D721Med (cell line): ENCODE measurements at regions not wholly inside any gene's neighbourhood (a gene's known extent, or its start where the extent isn't known, plus 50 kb on each side); places are given as distances from the start of the nearest gene placed in this dataset.
"Not testable (repeated sequence)": the region's sequence is repeated elsewhere in the genome, so short reads cannot be mapped to it uniquely, and the experiment has no call there.

ENCODE experiments used
- DNase-seq: peaks from one replicate; pipeline ENCODE4 v3.0.0; 2011; ENCODE audit warnings: low spot score; ENCODE audit not compliant: insufficient read length
- FAIRE-seq: peaks from 2 replicates; lab custom pipeline; 2011; peaks lifted over from hg19 to GRCh38; lab: Jason Lieb, UNC
- TF ChIP-seq, protein P1 (sequence below): IDR thresholded peaks from 2 replicates; pipeline ENCODE4 v1.5.1; 2012; ENCODE audit warnings: mild to moderate bottlenecking, control low read depth; ENCODE audit not compliant: insufficient read depth; ENCODE audit errors: missing control alignments

GRCh38 chr9:85319936-85320656 is 421.7 kb downstream of the AGTPBP1 start:
- TF ChIP-seq, protein P1, sequence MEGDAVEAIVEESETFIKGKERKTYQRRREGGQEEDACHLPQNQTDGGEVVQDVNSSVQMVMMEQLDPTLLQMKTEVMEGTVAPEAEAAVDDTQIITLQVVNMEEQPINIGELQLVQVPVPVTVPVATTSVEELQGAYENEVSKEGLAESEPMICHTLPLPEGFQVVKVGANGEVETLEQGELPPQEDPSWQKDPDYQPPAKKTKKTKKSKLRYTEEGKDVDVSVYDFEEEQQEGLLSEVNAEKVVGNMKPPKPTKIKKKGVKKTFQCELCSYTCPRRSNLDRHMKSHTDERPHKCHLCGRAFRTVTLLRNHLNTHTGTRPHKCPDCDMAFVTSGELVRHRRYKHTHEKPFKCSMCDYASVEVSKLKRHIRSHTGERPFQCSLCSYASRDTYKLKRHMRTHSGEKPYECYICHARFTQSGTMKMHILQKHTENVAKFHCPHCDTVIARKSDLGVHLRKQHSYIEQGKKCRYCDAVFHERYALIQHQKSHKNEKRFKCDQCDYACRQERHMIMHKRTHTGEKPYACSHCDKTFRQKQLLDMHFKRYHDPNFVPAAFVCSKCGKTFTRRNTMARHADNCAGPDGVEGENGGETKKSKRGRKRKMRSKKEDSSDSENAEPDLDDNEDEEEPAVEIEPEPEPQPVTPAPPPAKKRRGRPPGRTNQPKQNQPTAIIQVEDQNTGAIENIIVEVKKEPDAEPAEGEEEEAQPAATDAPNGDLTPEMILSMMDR, result no peak
- DNase-seq, result no peak
- no peak for FAIRE-seq

DNA sequence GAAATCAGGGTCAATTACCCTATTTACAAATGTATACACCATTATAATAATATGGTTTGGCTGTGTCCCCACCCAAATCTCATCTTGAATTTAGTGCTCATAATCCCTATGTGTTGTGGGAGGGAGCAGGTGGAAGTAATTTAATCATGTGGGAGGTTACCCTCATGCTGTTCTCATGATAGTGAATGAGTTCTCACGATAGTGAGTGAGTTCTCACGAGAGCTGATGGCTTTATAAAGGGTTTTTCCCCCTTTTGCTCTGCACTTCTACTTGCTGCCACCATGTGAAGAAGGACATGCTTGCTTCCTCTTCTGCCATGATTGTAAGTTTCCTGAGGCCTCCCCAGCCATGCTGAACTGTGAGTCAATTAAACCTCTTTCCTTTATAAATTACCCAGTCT is 426.2 kb downstream of the AGTPBP1 start:
- not testable (repeated sequence) for DNase-seq, FAIRE-seq

DNA sequence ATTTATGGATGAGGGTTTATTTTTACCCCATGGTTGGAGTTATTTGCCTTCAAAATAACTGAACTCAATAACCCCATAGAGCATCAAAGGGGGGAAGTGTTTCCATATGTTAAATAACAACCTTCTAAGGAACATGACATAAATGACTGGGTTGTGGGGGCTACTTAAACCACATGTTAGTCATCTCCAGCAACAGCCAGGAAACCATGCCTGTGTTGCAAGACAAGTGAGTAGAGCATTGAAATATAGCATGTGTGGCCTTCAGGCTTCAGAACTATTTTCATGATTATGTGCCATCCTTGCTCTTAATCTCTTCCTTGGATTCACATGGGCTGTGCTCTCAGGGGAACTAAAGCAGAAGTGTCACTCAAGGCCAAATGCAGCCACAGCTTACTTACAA is 431.2 kb downstream of the AGTPBP1 start:
- FAIRE-seq, result no peak
- no peak for DNase-seq

GRCh38 chr9:85303757-85304134 is 438.0 kb downstream of the AGTPBP1 start:
- FAIRE-seq, result no peak
- TF ChIP-seq, protein P1, result no peak
- no peak for DNase-seq

More for the DNA sequence above, 431.2 kb downstream of the AGTPBP1 start:
- TF ChIP-seq, protein P1, result no peak

- FAIRE-seq (no peak), DNase-seq (no peak)
- TF ChIP-seq, protein P1, result no peak
Observed at GRCh38 chr9:85302938-85303756, 438.6 kb downstream of the AGTPBP1 start.

DNA sequence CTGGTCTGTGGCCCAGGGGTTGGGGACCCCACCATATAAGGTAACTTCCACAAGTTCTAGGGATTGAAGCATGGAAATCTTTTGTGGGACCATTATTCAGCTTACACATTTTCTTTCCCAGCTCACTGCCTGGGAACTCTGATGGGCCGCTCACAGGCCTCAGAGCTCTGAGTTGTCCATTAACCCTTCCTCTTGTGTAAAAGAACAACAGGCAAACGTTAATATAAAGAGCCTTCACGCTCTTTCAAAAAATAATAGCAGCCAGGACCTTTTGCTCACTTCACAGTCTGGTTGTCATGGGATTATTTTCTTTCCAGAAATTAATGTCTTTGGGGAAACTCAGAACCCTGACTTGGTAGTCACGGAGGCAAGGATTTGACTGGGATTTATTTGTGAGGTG is 443.3 kb downstream of the AGTPBP1 start:
- TF ChIP-seq, protein P1, result no peak
- DNase-seq, result no peak
- no peak for FAIRE-seq

- not testable (repeated sequence) for DNase-seq, FAIRE-seq
Observed at GRCh38 chr9:85295244-85295643, 446.5 kb downstream of the AGTPBP1 start.

DNA sequence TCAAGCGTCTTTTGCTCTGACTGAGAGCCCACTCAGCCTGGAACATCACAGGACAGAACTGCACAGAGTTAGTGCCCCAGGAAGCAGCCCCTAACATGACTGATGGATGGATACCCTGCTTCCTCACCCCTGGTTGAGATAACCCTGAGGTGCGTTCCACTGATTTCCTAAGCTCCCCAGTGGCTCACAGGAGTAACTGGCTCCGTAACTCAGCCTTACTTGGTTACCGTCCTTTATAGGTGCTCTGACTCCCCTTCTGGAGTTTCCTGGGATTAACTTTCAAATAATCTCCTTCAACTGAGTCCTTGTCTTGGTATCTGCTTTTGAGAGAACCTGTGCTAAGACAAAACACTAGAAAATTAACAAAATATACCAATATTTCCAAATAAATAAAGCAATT is 449.5 kb downstream of the AGTPBP1 start:
- DNase-seq (no peak), FAIRE-seq (no peak)
- TF ChIP-seq, protein P1, result no peak
